ENCODE measurements at regions not wholly inside any gene's neighbourhood (a gene's known extent, or its start where the extent isn't known, plus 50 kb on each side); places are given as distances from the start of the nearest gene placed in this dataset.

GRCh38 chr5:68628082-68628814 lies 412.7 kb downstream of the PIK3R1 start:
- H3K4me3 ChIP-seq (replicated peaks in 1 of 2; ENCODE audit: low read depth in 1 of 2, low read length in 2 of 2), result no peak overlapping the region
- H3K9me2 ChIP-seq (ENCODE audit: insufficient read depth), result no peaks in the 10 kb centered on the region
- BruUV-seq (replicated peaks), result no TSS peak
- no peaks in the 10 kb centered on the region for H3K79me2 ChIP-seq (ENCODE audit: insufficient read depth, low read length)
- no peaks in the 10 kb centered on the region for H4K20me1 ChIP-seq (ENCODE audit: insufficient read depth)
- no peak overlapping the region for H3K27ac ChIP-seq (ENCODE audit: low read depth, low read length)
- no peak overlapping the region for H3K9ac ChIP-seq (ENCODE audit: low read length)
- ChIA-PET CTCF (no interaction called here), RAD21 (ENCODE audit: low non-redundant PET in 1 of 2, low total read pairs in 2 of 2, uncharacterized antibody in 2 of 2, unreplicated experiment in 2 of 2) (no interaction called here), POLR2A (no interaction called here)
- no peaks in the 10 kb centered on the region for H3K9me3 ChIP-seq (ENCODE audit: control insufficient read depth in 1 of 2, insufficient read depth in 1 of 2, low read depth in 1 of 2, low read length in 2 of 2)
- ATAC-seq (no peak), DNase-seq (ENCODE audit: low read depth, low spot score) (no peak)
- no peak overlapping the region for H2AFZ ChIP-seq (ENCODE audit: low read depth, low read length, poor library complexity, severe bottlenecking)
- no peaks in the 10 kb centered on the region for H3K36me3 ChIP-seq (ENCODE audit: control insufficient read depth in 1 of 2, insufficient read depth in 2 of 2, low read length in 2 of 2)
- H3K27me3 ChIP-seq (ENCODE audit: insufficient read depth, low read length), result no peaks in the 10 kb centered on the region
- H3K4me1 ChIP-seq (ENCODE audit: control insufficient read depth in 1 of 2, insufficient read depth in 2 of 2, low read length in 2 of 2), result no peaks in the 10 kb centered on the region
- intact Hi-C loops (cut with micrococcal nuclease), result no loop called here
- no peak for TF ChIP-seq POLR2A (IDR thresholded peaks at IDR 0.05; ENCODE audit: borderline replicate concordance, extremely low read depth, insufficient read depth, insufficient read length)
- TF ChIP-seq, protein P1, sequence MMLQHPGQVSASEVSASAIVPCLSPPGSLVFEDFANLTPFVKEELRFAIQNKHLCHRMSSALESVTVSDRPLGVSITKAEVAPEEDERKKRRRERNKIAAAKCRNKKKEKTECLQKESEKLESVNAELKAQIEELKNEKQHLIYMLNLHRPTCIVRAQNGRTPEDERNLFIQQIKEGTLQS (IDR thresholded peaks at IDR 0.05), result no peak
- TF ChIP-seq ZBTB33 (IDR thresholded peaks at IDR 0.05; ENCODE audit: extremely low read depth, insufficient replicate concordance, low read length), result no peak
- H3K4me2 ChIP-seq (ENCODE audit: low read length), result no peak overlapping the region

DNA sequence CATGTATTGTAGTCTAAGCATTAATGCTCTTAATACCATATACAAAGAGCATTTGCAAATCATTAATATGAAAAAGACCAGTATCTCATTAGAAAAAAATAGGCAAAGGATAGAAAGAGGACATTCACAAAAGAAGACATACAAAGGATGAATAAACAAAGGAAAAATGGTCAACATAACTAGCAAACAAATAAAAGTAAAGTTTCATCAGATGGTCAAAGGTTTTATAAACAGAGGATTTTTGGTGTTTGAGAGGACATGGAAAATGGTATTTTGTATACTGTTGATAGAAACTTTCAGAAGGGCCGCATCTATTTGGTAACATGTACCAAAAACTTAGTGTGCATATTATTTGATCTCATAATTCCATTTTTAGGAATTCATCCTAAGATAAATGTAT lies 414.8 kb downstream of the PIK3R1 start:
- no peak overlapping the region for H3K4me3 ChIP-seq (replicated peaks in 1 of 2; ENCODE audit: low read depth in 1 of 2, low read length in 2 of 2)
- CTCF ChIA-PET, result no interaction called here
- BruUV-seq (replicated peaks), result no TSS peak
- TF ChIP-seq SIN3A (IDR thresholded peaks at IDR 0.05; ENCODE audit: low read depth) (no peak), YY1 (IDR thresholded peaks at IDR 0.05; ENCODE audit: extremely low read depth, insufficient replicate concordance, low read depth, low read length) (no peak), EZH2 (IDR thresholded peaks at IDR 0.05) (no peak), MAX (IDR thresholded peaks at IDR 0.05) (no peak), FOSL1 (IDR thresholded peaks at IDR 0.05; ENCODE audit: low read depth) (no peak), EGR1 (IDR thresholded peaks at IDR 0.05; ENCODE audit: low read depth) (no peak), ELF1 (IDR thresholded peaks at IDR 0.05; ENCODE audit: borderline replicate concordance, low read depth) (no peak), CEBPB (IDR thresholded peaks at IDR 0.05; ENCODE audit: low read depth) (no peak), JUND (IDR thresholded peaks at IDR 0.05) (no peak), TCF7L2 (IDR thresholded peaks at IDR 0.05; ENCODE audit: borderline replicate concordance, extremely low read depth, insufficient read depth, insufficient read length) (no peak)
- TF ChIP-seq, protein P1 (IDR thresholded peaks at IDR 0.05), result no peak
- TF ChIP-seq, protein P2, sequence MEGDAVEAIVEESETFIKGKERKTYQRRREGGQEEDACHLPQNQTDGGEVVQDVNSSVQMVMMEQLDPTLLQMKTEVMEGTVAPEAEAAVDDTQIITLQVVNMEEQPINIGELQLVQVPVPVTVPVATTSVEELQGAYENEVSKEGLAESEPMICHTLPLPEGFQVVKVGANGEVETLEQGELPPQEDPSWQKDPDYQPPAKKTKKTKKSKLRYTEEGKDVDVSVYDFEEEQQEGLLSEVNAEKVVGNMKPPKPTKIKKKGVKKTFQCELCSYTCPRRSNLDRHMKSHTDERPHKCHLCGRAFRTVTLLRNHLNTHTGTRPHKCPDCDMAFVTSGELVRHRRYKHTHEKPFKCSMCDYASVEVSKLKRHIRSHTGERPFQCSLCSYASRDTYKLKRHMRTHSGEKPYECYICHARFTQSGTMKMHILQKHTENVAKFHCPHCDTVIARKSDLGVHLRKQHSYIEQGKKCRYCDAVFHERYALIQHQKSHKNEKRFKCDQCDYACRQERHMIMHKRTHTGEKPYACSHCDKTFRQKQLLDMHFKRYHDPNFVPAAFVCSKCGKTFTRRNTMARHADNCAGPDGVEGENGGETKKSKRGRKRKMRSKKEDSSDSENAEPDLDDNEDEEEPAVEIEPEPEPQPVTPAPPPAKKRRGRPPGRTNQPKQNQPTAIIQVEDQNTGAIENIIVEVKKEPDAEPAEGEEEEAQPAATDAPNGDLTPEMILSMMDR (IDR thresholded peaks at IDR 0.05 in 2 of 3, conservative IDR thresholded peaks at IDR 0.05 in 1 of 3; ENCODE audit: borderline replicate concordance in 1 of 3, insufficient read depth in 1 of 3, low read depth in 2 of 3, low read length in 2 of 3), result no peak

More for the DNA sequence above, 414.8 kb downstream of the PIK3R1 start:
- Histone ChIP-seq H3K9me3 (ENCODE audit: control insufficient read depth in 1 of 2, insufficient read depth in 1 of 2, low read depth in 1 of 2, low read length in 2 of 2) (no peaks in the 10 kb centered on the region), H3K4me2 (ENCODE audit: low read length) (no peak overlapping the region), H2AFZ (ENCODE audit: low read depth, low read length, poor library complexity, severe bottlenecking) (no peak overlapping the region), H4K20me1 (ENCODE audit: insufficient read depth) (no peaks in the 10 kb centered on the region), H3K27me3 (ENCODE audit: insufficient read depth, low read length) (no peaks in the 10 kb centered on the region), H3K36me3 (ENCODE audit: control insufficient read depth in 1 of 2, insufficient read depth in 2 of 2, low read length in 2 of 2) (no peaks in the 10 kb centered on the region), H3K9ac (ENCODE audit: low read length) (no peak overlapping the region), H3K79me2 (ENCODE audit: insufficient read depth, low read length) (no peaks in the 10 kb centered on the region), H3K9me2 (ENCODE audit: insufficient read depth) (no peaks in the 10 kb centered on the region), H3K27ac (ENCODE audit: low read depth, low read length) (no peak overlapping the region), H3K4me1 (ENCODE audit: control insufficient read depth in 1 of 2, insufficient read depth in 2 of 2, low read length in 2 of 2) (no peaks in the 10 kb centered on the region)
- RAD21 ChIA-PET (ENCODE audit: low non-redundant PET in 1 of 2, low total read pairs in 2 of 2, uncharacterized antibody in 2 of 2, unreplicated experiment in 2 of 2), result no interaction called here
- DNase-seq (ENCODE audit: low read depth, low spot score) (no peak), ATAC-seq (no peak)
- intact Hi-C loops (cut with micrococcal nuclease), result no loop called here
- POLR2A ChIA-PET, result no interaction called here

All from HCT116 (cell line).